ENCODE measurements at regions not wholly inside any gene's neighbourhood (a gene's known extent, or its start where the extent isn't known, plus 50 kb on each side); places are given as distances from the start of the nearest gene placed in this dataset.

GRCh38 chr10:64101606-64102263 is 580.5 kb downstream of the REEP3 start:
- FAIRE-seq, result peak; percentile 55
- H3K4me3 ChIP-seq (ENCODE audit: low read depth, low read length), result no peak overlapping the region
- no peaks in the 10 kb centered on the region for H3K36me3 ChIP-seq (ENCODE audit: control insufficient read depth, insufficient read depth, low read length)
- no peak for DNase-seq (ENCODE audit: low read depth)
- no peaks in the 10 kb centered on the region for H3K27me3 ChIP-seq (ENCODE audit: control insufficient read depth, insufficient read depth, low read length)
- TF ChIP-seq CTCF (IDR thresholded peaks at IDR 0.05; ENCODE audit: insufficient read depth, low read length, severe bottlenecking), result no peak

- no peak for FAIRE-seq
- Histone ChIP-seq H3K36me3 (ENCODE audit: control insufficient read depth, insufficient read depth, low read length) (no peaks in the 10 kb centered on the region), H3K27me3 (ENCODE audit: control insufficient read depth, insufficient read depth, low read length) (no peaks in the 10 kb centered on the region), H3K4me3 (ENCODE audit: low read depth, low read length) (no peak overlapping the region)
- TF ChIP-seq CTCF (IDR thresholded peaks at IDR 0.05; ENCODE audit: insufficient read depth, low read length, severe bottlenecking), result no peak
- no peak for DNase-seq (ENCODE audit: low read depth)
Observed at GRCh38 chr10:64102264-64102633, 581.0 kb downstream of the REEP3 start.

GRCh38 chr10:64102916-64103315 is 581.7 kb downstream of the REEP3 start:
- FAIRE-seq (no peak), DNase-seq (ENCODE audit: low read depth) (no peak)
- TF ChIP-seq CTCF (IDR thresholded peaks at IDR 0.05; ENCODE audit: insufficient read depth, low read length, severe bottlenecking), result no peak
- H3K36me3 ChIP-seq (ENCODE audit: control insufficient read depth, insufficient read depth, low read length), result no peaks in the 10 kb centered on the region
- no peaks in the 10 kb centered on the region for H3K27me3 ChIP-seq (ENCODE audit: control insufficient read depth, insufficient read depth, low read length)
- no peak overlapping the region for H3K4me3 ChIP-seq (ENCODE audit: low read depth, low read length)

- no peak overlapping the region for H3K4me3 ChIP-seq (ENCODE audit: low read depth, low read length)
- no peaks in the 10 kb centered on the region for H3K27me3 ChIP-seq (ENCODE audit: control insufficient read depth, insufficient read depth, low read length)
- no peak for TF ChIP-seq CTCF (IDR thresholded peaks at IDR 0.05; ENCODE audit: insufficient read depth, low read length, severe bottlenecking)
- FAIRE-seq (peak; percentile 47), DNase-seq (ENCODE audit: low read depth) (no peak)
- H3K36me3 ChIP-seq (ENCODE audit: control insufficient read depth, insufficient read depth, low read length), result no peaks in the 10 kb centered on the region
Observed at GRCh38 chr10:64103750-64104470, 582.7 kb downstream of the REEP3 start.

- FAIRE-seq (no peak), DNase-seq (ENCODE audit: low read depth) (no peak)
- no peak for TF ChIP-seq CTCF (IDR thresholded peaks at IDR 0.05; ENCODE audit: insufficient read depth, low read length, severe bottlenecking)
- H3K36me3 ChIP-seq (ENCODE audit: control insufficient read depth, insufficient read depth, low read length), result no peaks in the 10 kb centered on the region
- no peaks in the 10 kb centered on the region for H3K27me3 ChIP-seq (ENCODE audit: control insufficient read depth, insufficient read depth, low read length)
- no peak overlapping the region for H3K4me3 ChIP-seq (ENCODE audit: low read depth, low read length)
Observed at GRCh38 chr10:64109926-64110495, 588.8 kb downstream of the REEP3 start.

All from bronchial epithelial cell (primary cell).